ENCODE measurements at regions not wholly inside any gene's neighbourhood (a gene's known extent, or its start where the extent isn't known, plus 50 kb on each side); places are given as distances from the start of the nearest gene placed in this dataset.

DNA sequence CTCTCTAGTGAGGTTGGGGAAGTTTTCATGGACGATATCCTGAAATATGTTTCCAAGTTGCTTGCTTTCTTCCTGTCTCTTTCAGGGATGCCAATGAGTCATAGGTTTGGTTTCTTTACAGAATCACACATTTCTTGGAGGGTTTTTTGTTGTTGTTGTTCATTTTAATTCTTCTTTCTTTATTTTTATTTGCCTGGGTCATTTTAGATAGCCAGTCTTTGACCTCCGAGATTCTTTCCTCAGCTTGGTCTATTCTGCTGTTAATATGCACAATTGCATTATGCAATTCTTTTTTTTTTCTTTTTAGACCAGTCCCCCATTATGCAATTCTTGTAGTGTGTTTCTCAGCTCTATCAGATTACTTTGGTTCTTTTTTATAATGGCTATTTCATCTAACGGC is 338.9 kb downstream of the AEBP2 start:
- Histone ChIP-seq H3K36me3 (ENCODE audit: control insufficient read depth, insufficient read depth, low read length) (no peaks in the 10 kb centered on the region), H3K27ac (ENCODE audit: low read length) (no peak overlapping the region), H3K4me3 (ENCODE audit: low read depth in 2 of 2, low read length in 2 of 2) (no peak overlapping the region), H3K4me1 (ENCODE audit: control insufficient read depth, insufficient read depth, low read length) (no peaks in the 10 kb centered on the region), H3K27me3 (ENCODE audit: control insufficient read depth, insufficient read depth, low read length) (no peaks in the 10 kb centered on the region), H3K9me3 (ENCODE audit: control insufficient read depth, insufficient read depth, low read depth, low read length) (no peaks in the 10 kb centered on the region)
- in situ Hi-C loops (cut with HindIII; ENCODE audit: low pct_unique_long_range_greater_than_20kb, low sequenced_read_pairs), result no loop called here
- ATAC-seq, result no peak
- DNase-seq (ENCODE audit: low read depth, low spot score), result no peak
- intact Hi-C loops (cut with micrococcal nuclease; ENCODE audit: unreplicated experiment), result no loop called here
- ChIA-PET POLR2A (no interaction called here), CTCF (no interaction called here)
- BruUV-seq (replicated peaks), result no TSS peak
- TF ChIP-seq, protein P1, sequence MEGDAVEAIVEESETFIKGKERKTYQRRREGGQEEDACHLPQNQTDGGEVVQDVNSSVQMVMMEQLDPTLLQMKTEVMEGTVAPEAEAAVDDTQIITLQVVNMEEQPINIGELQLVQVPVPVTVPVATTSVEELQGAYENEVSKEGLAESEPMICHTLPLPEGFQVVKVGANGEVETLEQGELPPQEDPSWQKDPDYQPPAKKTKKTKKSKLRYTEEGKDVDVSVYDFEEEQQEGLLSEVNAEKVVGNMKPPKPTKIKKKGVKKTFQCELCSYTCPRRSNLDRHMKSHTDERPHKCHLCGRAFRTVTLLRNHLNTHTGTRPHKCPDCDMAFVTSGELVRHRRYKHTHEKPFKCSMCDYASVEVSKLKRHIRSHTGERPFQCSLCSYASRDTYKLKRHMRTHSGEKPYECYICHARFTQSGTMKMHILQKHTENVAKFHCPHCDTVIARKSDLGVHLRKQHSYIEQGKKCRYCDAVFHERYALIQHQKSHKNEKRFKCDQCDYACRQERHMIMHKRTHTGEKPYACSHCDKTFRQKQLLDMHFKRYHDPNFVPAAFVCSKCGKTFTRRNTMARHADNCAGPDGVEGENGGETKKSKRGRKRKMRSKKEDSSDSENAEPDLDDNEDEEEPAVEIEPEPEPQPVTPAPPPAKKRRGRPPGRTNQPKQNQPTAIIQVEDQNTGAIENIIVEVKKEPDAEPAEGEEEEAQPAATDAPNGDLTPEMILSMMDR (IDR thresholded peaks at IDR 0.05), result no peak
- TF ChIP-seq TCF7L2 (IDR thresholded peaks at IDR 0.05; ENCODE audit: low read depth, low read length), result no peak
- TF ChIP-seq, protein P2, sequence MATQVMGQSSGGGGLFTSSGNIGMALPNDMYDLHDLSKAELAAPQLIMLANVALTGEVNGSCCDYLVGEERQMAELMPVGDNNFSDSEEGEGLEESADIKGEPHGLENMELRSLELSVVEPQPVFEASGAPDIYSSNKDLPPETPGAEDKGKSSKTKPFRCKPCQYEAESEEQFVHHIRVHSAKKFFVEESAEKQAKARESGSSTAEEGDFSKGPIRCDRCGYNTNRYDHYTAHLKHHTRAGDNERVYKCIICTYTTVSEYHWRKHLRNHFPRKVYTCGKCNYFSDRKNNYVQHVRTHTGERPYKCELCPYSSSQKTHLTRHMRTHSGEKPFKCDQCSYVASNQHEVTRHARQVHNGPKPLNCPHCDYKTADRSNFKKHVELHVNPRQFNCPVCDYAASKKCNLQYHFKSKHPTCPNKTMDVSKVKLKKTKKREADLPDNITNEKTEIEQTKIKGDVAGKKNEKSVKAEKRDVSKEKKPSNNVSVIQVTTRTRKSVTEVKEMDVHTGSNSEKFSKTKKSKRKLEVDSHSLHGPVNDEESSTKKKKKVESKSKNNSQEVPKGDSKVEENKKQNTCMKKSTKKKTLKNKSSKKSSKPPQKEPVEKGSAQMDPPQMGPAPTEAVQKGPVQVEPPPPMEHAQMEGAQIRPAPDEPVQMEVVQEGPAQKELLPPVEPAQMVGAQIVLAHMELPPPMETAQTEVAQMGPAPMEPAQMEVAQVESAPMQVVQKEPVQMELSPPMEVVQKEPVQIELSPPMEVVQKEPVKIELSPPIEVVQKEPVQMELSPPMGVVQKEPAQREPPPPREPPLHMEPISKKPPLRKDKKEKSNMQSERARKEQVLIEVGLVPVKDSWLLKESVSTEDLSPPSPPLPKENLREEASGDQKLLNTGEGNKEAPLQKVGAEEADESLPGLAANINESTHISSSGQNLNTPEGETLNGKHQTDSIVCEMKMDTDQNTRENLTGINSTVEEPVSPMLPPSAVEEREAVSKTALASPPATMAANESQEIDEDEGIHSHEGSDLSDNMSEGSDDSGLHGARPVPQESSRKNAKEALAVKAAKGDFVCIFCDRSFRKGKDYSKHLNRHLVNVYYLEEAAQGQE (IDR thresholded peaks at IDR 0.05; ENCODE audit: insufficient read depth in 1 of 2, low read depth in 2 of 2, low read length in 1 of 2), result no peak
- no peak for TF ChIP-seq SIN3A (IDR thresholded peaks at IDR 0.05; ENCODE audit: borderline replicate concordance, insufficient read depth, low read depth, low read length)
- no peak for TF ChIP-seq POLR2AphosphoS5 (IDR thresholded peaks at IDR 0.05; ENCODE audit: low read depth, low read length)

DNA sequence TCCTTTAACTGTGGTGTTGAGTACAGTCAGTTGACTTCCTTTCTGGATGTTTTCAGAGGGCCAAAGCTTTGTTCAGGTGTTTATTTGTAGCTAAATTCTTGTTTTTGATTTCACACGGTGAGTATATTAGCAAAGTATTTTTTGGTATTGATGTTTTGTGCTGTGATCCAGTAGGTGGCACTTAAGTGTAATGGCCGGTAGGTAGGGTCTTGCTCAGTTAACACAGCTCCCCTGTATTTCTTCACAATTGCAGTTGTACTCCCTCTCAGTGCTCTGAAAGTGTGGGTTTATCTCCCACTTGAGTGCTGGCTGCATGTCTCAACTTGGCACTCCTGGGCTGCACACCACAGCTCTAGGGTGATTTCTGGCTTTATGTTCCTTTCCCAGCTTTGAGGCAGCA is 339.5 kb downstream of the AEBP2 start:
- H3K4me3 ChIP-seq (ENCODE audit: low read depth in 2 of 2, low read length in 2 of 2), result no peak overlapping the region
- no peaks in the 10 kb centered on the region for H3K4me1 ChIP-seq (ENCODE audit: control insufficient read depth, insufficient read depth, low read length)
- BruUV-seq (replicated peaks), result no TSS peak
- intact Hi-C loops (cut with micrococcal nuclease; ENCODE audit: unreplicated experiment) (no loop called here), in situ Hi-C loops (cut with HindIII; ENCODE audit: low pct_unique_long_range_greater_than_20kb, low sequenced_read_pairs) (no loop called here)
- no peaks in the 10 kb centered on the region for H3K27me3 ChIP-seq (ENCODE audit: control insufficient read depth, insufficient read depth, low read length)
- CTCF ChIA-PET, result no interaction called here
- no peak for TF ChIP-seq TCF7L2 (IDR thresholded peaks at IDR 0.05; ENCODE audit: low read depth, low read length)
- TF ChIP-seq SIN3A (IDR thresholded peaks at IDR 0.05; ENCODE audit: borderline replicate concordance, insufficient read depth, low read depth, low read length), result no peak
- no peak for TF ChIP-seq POLR2AphosphoS5 (IDR thresholded peaks at IDR 0.05; ENCODE audit: low read depth, low read length)
- TF ChIP-seq, protein P1 (IDR thresholded peaks at IDR 0.05), result no peak
- TF ChIP-seq, protein P2 (IDR thresholded peaks at IDR 0.05; ENCODE audit: insufficient read depth in 1 of 2, low read depth in 2 of 2, low read length in 1 of 2), result no peak
- no peak for DNase-seq (ENCODE audit: low read depth, low spot score)
- H3K9me3 ChIP-seq (ENCODE audit: control insufficient read depth, insufficient read depth, low read depth, low read length), result no peaks in the 10 kb centered on the region
- no peak for ATAC-seq
- POLR2A ChIA-PET, result no interaction called here
- H3K27ac ChIP-seq (ENCODE audit: low read length), result no peak overlapping the region
- no peaks in the 10 kb centered on the region for H3K36me3 ChIP-seq (ENCODE audit: control insufficient read depth, insufficient read depth, low read length)
